ENCODE measurements at regions not wholly inside any gene's neighbourhood (a gene's known extent, or its start where the extent isn't known, plus 50 kb on each side); places are given as distances from the start of the nearest gene placed in this dataset.

DNA sequence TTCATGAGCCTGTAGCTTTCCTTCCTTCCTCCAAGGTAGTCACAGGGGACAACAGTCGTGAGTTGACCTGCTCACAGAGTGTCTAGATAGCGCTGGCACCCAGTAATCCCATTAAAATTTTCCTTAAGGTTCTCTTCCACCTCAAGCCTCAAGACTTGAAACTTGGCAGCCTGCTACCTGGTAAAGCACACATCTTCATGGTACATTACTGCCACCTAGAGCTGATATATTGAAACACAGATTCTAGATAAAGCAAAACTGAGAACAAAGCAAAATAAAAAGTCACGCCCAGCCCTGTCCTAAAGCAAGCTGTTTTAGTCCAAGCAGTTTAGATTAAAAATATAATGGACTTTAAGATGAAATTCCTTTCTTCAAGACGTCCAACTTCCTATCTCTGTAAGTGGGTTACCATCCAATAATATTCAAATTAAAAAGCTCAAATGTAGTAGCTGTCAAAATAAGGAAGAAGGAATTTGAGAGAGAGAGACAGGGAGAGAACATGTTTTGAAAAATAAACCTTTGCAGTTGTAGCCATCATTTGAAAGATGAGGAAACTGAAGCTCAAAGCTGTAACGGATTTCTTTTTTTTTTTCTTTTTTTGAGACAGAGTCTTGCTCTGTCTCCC, 50.7 kb upstream of the CD83 start:
- H3K27ac Mint-ChIP-seq: no peak overlapping the region
- ChIA-PET POLR2A (interaction anchor here (0.5 kb wide), 1 partner anchor 492 kb away, joined by 3 read pairs; no protein-coding TSS in a partner anchor), CTCF (interaction anchor here (0.6 to 10.0 kb wide), 55 partner anchors 9 to 732 kb away, joined by 3 to 101 read pairs (median 4); partner anchors contain the start of genes NOL7 and RNF182)
- H3K4me3 Mint-ChIP-seq: no peak overlapping the region
- DNase-seq (peak; percentile 31), ATAC-seq (peak; percentile 84)
- H3K9me3 Mint-ChIP-seq (ENCODE audit: insufficient read depth): no peaks in the 10 kb centered on the region
- H3K27me3 Mint-ChIP-seq (ENCODE audit: low read depth): peaks cover 21% of the 10 kb centered on the region
- H3K4me1 Mint-ChIP-seq (ENCODE audit: low read depth): peaks cover 13% of the 10 kb centered on the region
- H3K36me3 Mint-ChIP-seq (ENCODE audit: low read depth): no peaks in the 10 kb centered on the region

GRCh38 chr6:14067656-14068055, 49.9 kb upstream of the CD83 start:
- DNase-seq (no peak), ATAC-seq (no peak)
- ChIA-PET CTCF (interaction anchor here (0.7 to 10.0 kb wide), 40 partner anchors 10 to 733 kb away, joined by 3 to 101 read pairs (median 5); partner anchors contain the start of genes NOL7 and RNF182), POLR2A (no interaction called here)
- Mint-ChIP-seq H3K4me1 (ENCODE audit: low read depth) (peaks cover 17% of the 10 kb centered on the region), H3K4me3 (no peak overlapping the region), H3K27ac (peak overlapping the region; percentile 33), H3K9me3 (ENCODE audit: insufficient read depth) (no peaks in the 10 kb centered on the region), H3K36me3 (ENCODE audit: low read depth) (no peaks in the 10 kb centered on the region), H3K27me3 (ENCODE audit: low read depth) (peaks cover 14% of the 10 kb centered on the region)

All from activated CD8-positive, alpha-beta T cell treated with anti-CD3 and anti-CD28 coated beads, Interleukin-2, amount 10 ng/mL, durations not matched to agents 7 days and 5 days (primary cell).